Mesendoderm (in vitro differentiated cells): ENCODE measurements at regions not wholly inside any gene's neighbourhood (a gene's known extent, or its start where the extent isn't known, plus 50 kb on each side); places are given as distances from the start of the nearest gene placed in this dataset.

Source experiments
- DNase-seq: peaks from one replicate; pipeline ENCODE4 v3.0.0; 2013
- H2AK5ac ChIP-seq: 2 replicates; pipeline ENCODE4 v1.6.1; 2013; ENCODE audit warnings: low read length, inconsistent platforms
- H2BK120ac ChIP-seq: 2 replicates; pipeline ENCODE4 v1.6.1; 2013; ENCODE audit warnings: low read depth, mild to moderate bottlenecking, low read length, moderate library complexity, mixed read lengths
- H2BK15ac ChIP-seq: replicated peaks from 2 replicates; pipeline ENCODE4 v1.6.1; 2013; ENCODE audit warnings: low read depth, mild to moderate bottlenecking, moderate library complexity
- H2BK5ac ChIP-seq: 2 replicates; pipeline ENCODE4 v1.6.1; 2013; ENCODE audit warnings: low read length, inconsistent platforms
- H3K18ac ChIP-seq: 2 replicates; pipeline ENCODE4 v1.6.1; 2013; ENCODE audit warnings: mild to moderate bottlenecking, low read length, mixed read lengths
- H3K23ac ChIP-seq: one replicate; pipeline ENCODE4 v1.6.1; 2013; ENCODE audit warnings: low read length
- H3K27ac ChIP-seq: 2 replicates; pipeline ENCODE4 v1.5.1; 2013; ENCODE audit warnings: low read depth, mild to moderate bottlenecking, inconsistent platforms, low read length, moderate library complexity
- H3K27me3 ChIP-seq: 2 replicates; pipeline ENCODE4 v1.6.1; 2013; ENCODE audit warnings: low read length, control low read depth, mild to moderate bottlenecking, inconsistent platforms; ENCODE audit not compliant: insufficient read depth, poor library complexity
- H3K36me3 ChIP-seq: 2 replicates; pipeline ENCODE4 v1.6.1; 2013; ENCODE audit warnings: low read length, inconsistent platforms; ENCODE audit not compliant: control insufficient read depth, insufficient read depth
- H3K4ac ChIP-seq: one replicate; pipeline ENCODE4 v1.6.1; 2013; ENCODE audit warnings: low read depth, mild to moderate bottlenecking, low read length, moderate library complexity
- H3K4me1 ChIP-seq: 2 replicates; pipeline ENCODE4 v1.6.1; 2013; ENCODE audit warnings: low read depth, low read length, inconsistent platforms; ENCODE audit not compliant: control insufficient read depth
- H3K4me2 ChIP-seq: 2 replicates; pipeline ENCODE4 v1.6.1; 2013; ENCODE audit warnings: low read length
- H3K4me3 ChIP-seq: 2 replicates; pipeline ENCODE4 v1.5.1; 2013; ENCODE audit warnings: mild to moderate bottlenecking, low read length
- H3K56ac ChIP-seq: one replicate; pipeline ENCODE4 v1.6.1; 2013; ENCODE audit warnings: low read length
- H3K79me1 ChIP-seq: 2 replicates; pipeline ENCODE4 v1.6.1; 2013; ENCODE audit warnings: low read length, inconsistent platforms
- H3K79me2 ChIP-seq: 2 replicates; pipeline ENCODE4 v1.6.1; 2013; ENCODE audit warnings: mild to moderate bottlenecking, low read length; ENCODE audit not compliant: control insufficient read depth, insufficient read depth
- H3K9ac ChIP-seq: 2 replicates; pipeline ENCODE4 v1.6.1; 2013; ENCODE audit warnings: low read length, inconsistent platforms
- H4K5ac ChIP-seq: one replicate; pipeline ENCODE4 v1.6.1; 2013; ENCODE audit warnings: low read length
- H4K8ac ChIP-seq: one replicate; pipeline ENCODE4 v1.6.1; 2013; ENCODE audit warnings: low read depth, mild to moderate bottlenecking, control low read depth, low read length, moderate library complexity
- WGBS: extraction: QIAGEN DNeasy Blood & Tissue Kit; methylation state at CpG from one replicate; pipeline ENCODE4 v1.1.7; 2013; ENCODE audit warnings: low lambda C conversion rate, missing lambda C conversion rate; ENCODE audit not compliant: insufficient coverage; ENCODE audit errors: extremely low coverage; 5-methylcytosine and 5-hydroxymethylcytosine counted together

- no peak overlapping the region for H3K27ac ChIP-seq
- no peak overlapping the region for H3K56ac ChIP-seq
- H2BK15ac ChIP-seq: no peak overlapping the region
- H3K23ac ChIP-seq: no peak overlapping the region
- no peaks in the 10 kb centered on the region for H3K27me3 ChIP-seq
- H3K4me1 ChIP-seq: peaks cover 2% of the 10 kb centered on the region
- H3K79me2 ChIP-seq: no peaks in the 10 kb centered on the region
- no peaks in the 10 kb centered on the region for H3K79me1 ChIP-seq
- DNase-seq: peak; percentile 80
- H4K8ac ChIP-seq: no peak overlapping the region
- H3K4me3 ChIP-seq: no peak overlapping the region
- no peak overlapping the region for H3K4ac ChIP-seq
- H2BK120ac ChIP-seq: no peak overlapping the region
- H2BK5ac ChIP-seq: no peak overlapping the region
- no peak overlapping the region for H4K5ac ChIP-seq
- H3K4me2 ChIP-seq: no peak overlapping the region
- no CpG with 5 or more reads among the region's 2 CpGs for WGBS
- no peak overlapping the region for H2AK5ac ChIP-seq
- no peak overlapping the region for H3K9ac ChIP-seq
- H3K18ac ChIP-seq: no peak overlapping the region
- H3K36me3 ChIP-seq: no peaks in the 10 kb centered on the region
These were observed 621.6 kb upstream of the GOT2 start for GRCh38 chr16:59355704-59356103.

- no peak overlapping the region for H4K5ac ChIP-seq
- H3K4me1 ChIP-seq: peaks cover 2% of the 10 kb centered on the region
- no peak overlapping the region for H3K23ac ChIP-seq
- H3K79me1 ChIP-seq: no peaks in the 10 kb centered on the region
- no peaks in the 10 kb centered on the region for H3K79me2 ChIP-seq
- WGBS: no CpG with 5 or more reads among the region's 6 CpGs
- H4K8ac ChIP-seq: no peak overlapping the region
- H2BK5ac ChIP-seq: no peak overlapping the region
- H3K4me2 ChIP-seq: no peak overlapping the region
- H3K18ac ChIP-seq: no peak overlapping the region
- H2BK120ac ChIP-seq: no peak overlapping the region
- H3K27ac ChIP-seq: no peak overlapping the region
- no peaks in the 10 kb centered on the region for H3K36me3 ChIP-seq
- H2AK5ac ChIP-seq: no peak overlapping the region
- no peak overlapping the region for H3K4me3 ChIP-seq
- H2BK15ac ChIP-seq: no peak overlapping the region
- H3K56ac ChIP-seq: no peak overlapping the region
- no peak for DNase-seq
- no peak overlapping the region for H3K4ac ChIP-seq
- no peaks in the 10 kb centered on the region for H3K27me3 ChIP-seq
- no peak overlapping the region for H3K9ac ChIP-seq
These were observed 617.3 kb upstream of the GOT2 start for GRCh38 chr16:59351305-59351903.

- Histone ChIP-seq H3K27me3 (no peaks in the 10 kb centered on the region), H3K23ac (no peak overlapping the region), H3K18ac (no peak overlapping the region), H4K8ac (no peak overlapping the region), H3K56ac (no peak overlapping the region), H3K27ac (no peak overlapping the region), H3K79me2 (no peaks in the 10 kb centered on the region), H3K4ac (no peak overlapping the region), H3K79me1 (no peaks in the 10 kb centered on the region), H2AK5ac (no peak overlapping the region), H2BK5ac (no peak overlapping the region), H2BK120ac (no peak overlapping the region), H3K9ac (no peak overlapping the region), H3K4me1 (peaks cover 2% of the 10 kb centered on the region), H2BK15ac (no peak overlapping the region), H3K4me3 (no peak overlapping the region), H4K5ac (no peak overlapping the region), H3K4me2 (no peak overlapping the region), H3K36me3 (no peaks in the 10 kb centered on the region)
- DNase-seq: no peak
- no CpG with 5 or more reads among the region's 2 CpGs for WGBS
These were observed 616.6 kb upstream of the GOT2 start for GRCh38 chr16:59350670-59351069.

GRCh38 chr16:59342669-59343068, 608.6 kb upstream of the GOT2 start:
- no peak overlapping the region for H3K56ac ChIP-seq
- H2BK15ac ChIP-seq: no peak overlapping the region
- no peaks in the 10 kb centered on the region for H3K36me3 ChIP-seq
- H3K27me3 ChIP-seq: no peaks in the 10 kb centered on the region
- H3K4me2 ChIP-seq: no peak overlapping the region
- H2BK5ac ChIP-seq: no peak overlapping the region
- no peaks in the 10 kb centered on the region for H3K79me2 ChIP-seq
- no CpG with 5 or more reads among the region's 3 CpGs for WGBS
- no peaks in the 10 kb centered on the region for H3K4me1 ChIP-seq
- H3K23ac ChIP-seq: no peak overlapping the region
- no peak overlapping the region for H3K18ac ChIP-seq
- H3K4ac ChIP-seq: no peak overlapping the region
- no peak overlapping the region for H3K9ac ChIP-seq
- DNase-seq: peak; percentile 46
- H2BK120ac ChIP-seq: no peak overlapping the region
- no peak overlapping the region for H3K4me3 ChIP-seq
- no peaks in the 10 kb centered on the region for H3K79me1 ChIP-seq
- H3K27ac ChIP-seq: no peak overlapping the region
- no peak overlapping the region for H4K8ac ChIP-seq
- no peak overlapping the region for H4K5ac ChIP-seq
- H2AK5ac ChIP-seq: no peak overlapping the region

GRCh38 chr16:59341368-59341767, 607.3 kb upstream of the GOT2 start:
- H2BK15ac ChIP-seq: no peak overlapping the region
- H3K79me1 ChIP-seq: no peaks in the 10 kb centered on the region
- H3K18ac ChIP-seq: no peak overlapping the region
- H4K8ac ChIP-seq: no peak overlapping the region
- H2BK5ac ChIP-seq: no peak overlapping the region
- no peaks in the 10 kb centered on the region for H3K36me3 ChIP-seq
- no peaks in the 10 kb centered on the region for H3K4me1 ChIP-seq
- H3K27me3 ChIP-seq: no peaks in the 10 kb centered on the region
- H2AK5ac ChIP-seq: no peak overlapping the region
- DNase-seq: peak; percentile 49
- H3K4me2 ChIP-seq: no peak overlapping the region
- H3K23ac ChIP-seq: no peak overlapping the region
- H3K27ac ChIP-seq: no peak overlapping the region
- no peak overlapping the region for H2BK120ac ChIP-seq
- H3K4me3 ChIP-seq: no peak overlapping the region
- H4K5ac ChIP-seq: no peak overlapping the region
- H3K4ac ChIP-seq: no peak overlapping the region
- WGBS: no CpG with 5 or more reads among the region's 2 CpGs
- no peaks in the 10 kb centered on the region for H3K79me2 ChIP-seq
- H3K56ac ChIP-seq: no peak overlapping the region
- H3K9ac ChIP-seq: no peak overlapping the region

GRCh38 chr16:59339871-59340270, 605.8 kb upstream of the GOT2 start:
- H3K4me2 ChIP-seq: no peak overlapping the region

More at GRCh38 chr16:59339871-59340270, 605.8 kb upstream of the GOT2 start:
- Histone ChIP-seq H3K4ac (no peak overlapping the region), H3K27ac (no peak overlapping the region), H2BK15ac (no peak overlapping the region), H3K23ac (no peak overlapping the region), H3K79me1 (no peaks in the 10 kb centered on the region), H2BK5ac (no peak overlapping the region), H3K36me3 (no peaks in the 10 kb centered on the region), H3K56ac (no peak overlapping the region), H3K27me3 (no peaks in the 10 kb centered on the region), H2BK120ac (no peak overlapping the region), H3K4me3 (no peak overlapping the region), H3K9ac (no peak overlapping the region), H3K79me2 (no peaks in the 10 kb centered on the region), H3K4me1 (no peaks in the 10 kb centered on the region), H3K18ac (no peak overlapping the region), H2AK5ac (no peak overlapping the region), H4K5ac (no peak overlapping the region), H4K8ac (no peak overlapping the region)
- DNase-seq: peak; percentile 72
- no CpG with 5 or more reads among the region's 2 CpGs for WGBS
